WERI-Rb-1 (cell line): ENCODE measurements at regions not wholly inside any gene's neighbourhood (a gene's known extent, or its start where the extent isn't known, plus 50 kb on each side); places are given as distances from the start of the nearest gene placed in this dataset.

ENCODE experiments used
- DNase-seq: peaks from one replicate; pipeline ENCODE4 v3.0.0-alpha.2; 2020
- H3K27ac ChIP-seq: fragments of 250-450 bp; sonication (Bioruptor Pico); 2 replicates; pipeline ENCODE4 v1.5.1; 2020; ENCODE audit warnings: mild to moderate bottlenecking, moderate library complexity
- H3K27me3 ChIP-seq: fragments of 250-450 bp; sonication (Bioruptor Pico); 2 replicates; pipeline ENCODE4 v1.5.1; 2021; ENCODE audit warnings: mild to moderate bottlenecking, low read depth, moderate library complexity; ENCODE audit not compliant: insufficient read depth, severe bottlenecking
- H3K36me3 ChIP-seq: fragments of 250-450 bp; sonication (Bioruptor Pico); 2 replicates; pipeline ENCODE4 v1.5.1; 2020; ENCODE audit warnings: mild to moderate bottlenecking, moderate library complexity
- H3K4me3 ChIP-seq: 2 replicates; pipeline ENCODE4 v1.5.1; 2011; ENCODE audit warnings: low read depth, mild to moderate bottlenecking, control low read depth, low read length
- H3K9me3 ChIP-seq: fragments of 250-450 bp; sonication (Bioruptor Pico); 2 replicates; pipeline ENCODE4 v1.5.1; 2021; ENCODE audit warnings: mild to moderate bottlenecking, moderate library complexity; ENCODE audit not compliant: severe bottlenecking
- CTCF ChIP-seq: IDR thresholded peaks from 2 replicates; pipeline ENCODE4 v1.5.1; 2011; ENCODE audit warnings: low read depth, mild to moderate bottlenecking, control low read depth, inconsistent platforms, low read length

- Histone ChIP-seq H3K36me3 (no peaks in the 10 kb centered on the region), H3K4me3 (no peak overlapping the region), H3K27ac (no peak overlapping the region), H3K27me3 (no peaks in the 10 kb centered on the region), H3K9me3 (no peaks in the 10 kb centered on the region)
- DNase-seq, result no peak
- TF ChIP-seq CTCF, result no peak
Observed at GRCh38 chr2:166665991-166666940, 172.2 kb upstream of the SCN7A start.

GRCh38 chr2:166661824-166662223, 167.8 kb upstream of the SCN7A start:
- no peak for DNase-seq
- H3K27ac ChIP-seq, result no peak overlapping the region
- H3K36me3 ChIP-seq, result no peaks in the 10 kb centered on the region
- no peak overlapping the region for H3K4me3 ChIP-seq
- H3K27me3 ChIP-seq, result no peaks in the 10 kb centered on the region
- TF ChIP-seq CTCF, result no peak
- H3K9me3 ChIP-seq, result no peaks in the 10 kb centered on the region

GRCh38 chr2:166661391-166661790, 167.3 kb upstream of the SCN7A start:
- H3K4me3 ChIP-seq, result no peak overlapping the region
- no peak for DNase-seq
- TF ChIP-seq CTCF, result no peak
- H3K36me3 ChIP-seq, result no peaks in the 10 kb centered on the region
- H3K27ac ChIP-seq, result no peak overlapping the region
- no peaks in the 10 kb centered on the region for H3K27me3 ChIP-seq
- no peaks in the 10 kb centered on the region for H3K9me3 ChIP-seq

GRCh38 chr2:166658901-166659300, 164.9 kb upstream of the SCN7A start:
- DNase-seq, result no peak
- no peak overlapping the region for H3K27ac ChIP-seq
- no peak for TF ChIP-seq CTCF
- no peaks in the 10 kb centered on the region for H3K36me3 ChIP-seq
- H3K9me3 ChIP-seq, result no peaks in the 10 kb centered on the region
- H3K27me3 ChIP-seq, result no peaks in the 10 kb centered on the region
- no peak overlapping the region for H3K4me3 ChIP-seq

- no peak for DNase-seq
- Histone ChIP-seq H3K4me3 (no peak overlapping the region), H3K36me3 (no peaks in the 10 kb centered on the region), H3K9me3 (no peaks in the 10 kb centered on the region), H3K27me3 (no peaks in the 10 kb centered on the region), H3K27ac (no peak overlapping the region)
- TF ChIP-seq CTCF, result no peak
Observed at GRCh38 chr2:166653185-166653813, 159.2 kb upstream of the SCN7A start.
